ENCODE measurements at regions not wholly inside any gene's neighbourhood (a gene's known extent, or its start where the extent isn't known, plus 50 kb on each side); places are given as distances from the start of the nearest gene placed in this dataset.

- H3K27me3 ChIP-seq (ENCODE audit: control insufficient read depth in 1 of 2, insufficient read depth in 2 of 2, low read length in 2 of 2), result peaks cover 0 to 38% of the 10 kb centered on the region in 2 experiments; a peak in 4 of 5 replicates
- BruUV-seq (replicated peaks), result no TSS peak
- TF ChIP-seq TEF (CRISPR knock-in tag; IDR thresholded peaks at IDR 0.05), result no peak
- no peak for TF ChIP-seq ATF7-NPFF (CRISPR knock-in tag; IDR thresholded peaks at IDR 0.05; ENCODE audit: low read depth)
- TF ChIP-seq ZEB1 (IDR thresholded peaks at IDR 0.05; ENCODE audit: insufficient replicate concordance, low read depth), result no peak
- TF ChIP-seq EHMT2 (IDR thresholded peaks at IDR 0.05; ENCODE audit: borderline replicate concordance, low read depth, low read length), result no peak
- TF ChIP-seq HIVEP1 (CRISPR knock-in tag; IDR thresholded peaks at IDR 0.05), result no peak
- TF ChIP-seq NFE2L1 (CRISPR knock-in tag; IDR thresholded peaks at IDR 0.05; ENCODE audit: borderline replicate concordance), result no peak
- TF ChIP-seq ZBTB7B (CRISPR knock-in tag; IDR thresholded peaks at IDR 0.05), result no peak
- TF ChIP-seq PREB (CRISPR knock-in tag; IDR thresholded peaks at IDR 0.05), result no peak
- no peak for TF ChIP-seq NCOA5 (CRISPR knock-in tag; IDR thresholded peaks at IDR 0.05)
- TF ChIP-seq IKZF1 (IDR thresholded peaks at IDR 0.05), result peak; percentile 60; the same call in 1 of the 2 replicates
- no peak for TF ChIP-seq ZNF274 (CRISPR knock-in tag; IDR thresholded peaks at IDR 0.05)
- TF ChIP-seq SNAI1 (CRISPR knock-in tag; IDR thresholded peaks at IDR 0.05; ENCODE audit: borderline replicate concordance), result no peak
- peak; percentile 93; the same call in 1 of the 2 replicates for TF ChIP-seq NBN (conservative IDR thresholded peaks at IDR 0.05)
- no peak for TF ChIP-seq ZNF281 (CRISPR knock-in tag; IDR thresholded peaks at IDR 0.05; ENCODE audit: borderline replicate concordance)
- no peak for TF ChIP-seq NCOR1 (IDR thresholded peaks at IDR 0.05; ENCODE audit: borderline replicate concordance, low read length)
- TF ChIP-seq NFYB (CRISPR knock-in tag; IDR thresholded peaks at IDR 0.05), result no peak
- TF ChIP-seq CHCHD3 (CRISPR knock-in tag; IDR thresholded peaks at IDR 0.05), result no peak
- no peak for TF ChIP-seq CAMTA2 (CRISPR knock-in tag; IDR thresholded peaks at IDR 0.05; ENCODE audit: borderline replicate concordance)
- TF ChIP-seq PLRG1 (conservative IDR thresholded peaks at IDR 0.05), result peak; percentile 25; the same call in 1 of the 2 replicates
- TF ChIP-seq ZNF382 (CRISPR knock-in tag; IDR thresholded peaks at IDR 0.05; ENCODE audit: borderline replicate concordance), result no peak
- TF ChIP-seq ATM (IDR thresholded peaks at IDR 0.05; ENCODE audit: borderline replicate concordance), result peak; percentile 26; the same call in 1 of the 2 replicates
- no peak for TF ChIP-seq CERS6 (CRISPR knock-in tag; IDR thresholded peaks at IDR 0.05)
Measured at GRCh38 chr2:6769346-6769745, 96.4 kb downstream of the CMPK2 start.

More at GRCh38 chr2:6769346-6769745, 96.4 kb downstream of the CMPK2 start:
- POLR2A ChIA-PET, result no interaction called here
- Histone ChIP-seq H2AFZ (ENCODE audit: low read length) (no peak overlapping the region), H3K9ac (ENCODE audit: insufficient read depth, low read depth, low read length) (no peak overlapping the region), H3K9me3 (ENCODE audit: low read length) (no peaks in the 10 kb centered on the region), H3K4me2 (ENCODE audit: low read depth, low read length) (no peak overlapping the region), H3K27ac (ENCODE audit: extremely low read length, insufficient read depth, low read length) (no peak overlapping the region), H3K36me3 (replicated peaks in 1 of 2; ENCODE audit: control insufficient read depth in 1 of 2, insufficient read depth in 2 of 2, low read length in 2 of 2) (no peaks in the 10 kb centered on the region), H4K20me1 (ENCODE audit: insufficient read depth, low read length) (peaks cover 3% of the 10 kb centered on the region; the same call in 1 of the 2 replicates), H3K4me1 (ENCODE audit: insufficient read depth, low read length) (no peaks in the 10 kb centered on the region), H3K79me2 (ENCODE audit: insufficient read depth, low read length) (no peaks in the 10 kb centered on the region), H3K4me3 (replicated peaks in 1 of 3; ENCODE audit: insufficient read depth in 1 of 3, low read depth in 2 of 3, low read length in 3 of 3) (no peak overlapping the region)
- no peak for ATAC-seq
- no peak for DNase-seq (ENCODE audit: low spot score)
- in situ Hi-C loops (cut with HindIII; ENCODE audit: extremely low pct_ligation_motif_present, low pct_unique_long_range_greater_than_20kb), result no loop called here
- intact Hi-C loops (cut with micrococcal nuclease; ENCODE audit: unreplicated experiment), result no loop called here
- peak; percentile 83 for FAIRE-seq
- CTCF ChIA-PET (ENCODE audit: low intra/inter-chr PET ratio, low total read pairs), result no interaction called here

All from HepG2 (cell line).